ENCODE measurements at regions not wholly inside any gene's neighbourhood (a gene's known extent, or its start where the extent isn't known, plus 50 kb on each side); places are given as distances from the start of the nearest gene placed in this dataset.

GRCh38 chr12:27176765-27177164, 67.3 kb upstream of the STK38L start:
- TF ChIP-seq EZH2 (IDR thresholded peaks at IDR 0.05) (no peak), POLR2AphosphoS5 (IDR thresholded peaks at IDR 0.05; ENCODE audit: borderline replicate concordance, low read depth, low read length) (no peak), FOXP2 (optimal IDR thresholded peaks at IDR 0.05; ENCODE audit: control extremely low read depth, extremely low read length, insufficient read depth) (no peak)
